ENCODE measurements at regions not wholly inside any gene's neighbourhood (a gene's known extent, or its start where the extent isn't known, plus 50 kb on each side); places are given as distances from the start of the nearest gene placed in this dataset.
"Not testable (repeated sequence)": the region's sequence is repeated elsewhere in the genome, so short reads cannot be mapped to it uniquely, and the experiment has no call there.

GRCh38 chr6:147944122-147944521 lies 398.5 kb upstream of the SASH1 start:
- TF ChIP-seq GATA1 (IDR thresholded peaks at IDR 0.05; ENCODE audit: low read depth, low read length) (no peak), POLR2A (IDR thresholded peaks at IDR 0.05; ENCODE audit: low read length) (no peak)
- DNase-seq: no peak

- no peak for TF ChIP-seq GATA1 (IDR thresholded peaks at IDR 0.05; ENCODE audit: low read depth, low read length)
- TF ChIP-seq POLR2A (IDR thresholded peaks at IDR 0.05; ENCODE audit: low read length): no peak
- DNase-seq: no peak
Observed at GRCh38 chr6:147947521-147947920, 395.1 kb upstream of the SASH1 start.

- no peak for DNase-seq
- TF ChIP-seq GATA1 (IDR thresholded peaks at IDR 0.05; ENCODE audit: low read depth, low read length): no peak
- TF ChIP-seq POLR2A (IDR thresholded peaks at IDR 0.05; ENCODE audit: low read length): no peak
Observed at GRCh38 chr6:147949981-147950622, 392.5 kb upstream of the SASH1 start.

- DNase-seq: no peak
- TF ChIP-seq POLR2A (IDR thresholded peaks at IDR 0.05; ENCODE audit: low read length) (no peak), GATA1 (IDR thresholded peaks at IDR 0.05; ENCODE audit: low read depth, low read length) (no peak)
Observed at GRCh38 chr6:147950623-147950987, 392.0 kb upstream of the SASH1 start.

GRCh38 chr6:147951726-147952125 lies 390.9 kb upstream of the SASH1 start:
- TF ChIP-seq POLR2A (IDR thresholded peaks at IDR 0.05; ENCODE audit: low read length) (no peak), GATA1 (IDR thresholded peaks at IDR 0.05; ENCODE audit: low read depth, low read length) (no peak)
- no peak for DNase-seq

GRCh38 chr6:147954938-147955337 lies 387.7 kb upstream of the SASH1 start:
- no peak for DNase-seq
- no peak for TF ChIP-seq POLR2A (IDR thresholded peaks at IDR 0.05; ENCODE audit: low read length)
- no peak for TF ChIP-seq GATA1 (IDR thresholded peaks at IDR 0.05; ENCODE audit: low read depth, low read length)

- no peak for DNase-seq
- no peak for TF ChIP-seq GATA1 (IDR thresholded peaks at IDR 0.05; ENCODE audit: low read depth, low read length)
Observed at GRCh38 chr6:147958683-147959082, 384.0 kb upstream of the SASH1 start.

GRCh38 chr6:147961481-147962141 lies 381.0 kb upstream of the SASH1 start:
- TF ChIP-seq POLR2A (IDR thresholded peaks at IDR 0.05; ENCODE audit: low read length) (no peak), GATA1 (IDR thresholded peaks at IDR 0.05; ENCODE audit: low read depth, low read length) (no peak)

GRCh38 chr6:147965448-147965847 lies 377.2 kb upstream of the SASH1 start:
- DNase-seq: not testable (repeated sequence)

More at GRCh38 chr6:147961481-147962141, 381.0 kb upstream of the SASH1 start:
- no peak for DNase-seq

- TF ChIP-seq POLR2A (IDR thresholded peaks at IDR 0.05; ENCODE audit: low read length) (no peak), GATA1 (IDR thresholded peaks at IDR 0.05; ENCODE audit: low read depth, low read length) (no peak)
- no peak for DNase-seq
Observed at GRCh38 chr6:147970970-147971369, 371.7 kb upstream of the SASH1 start.

- DNase-seq: no peak
- TF ChIP-seq GATA1 (IDR thresholded peaks at IDR 0.05; ENCODE audit: low read depth, low read length): no peak
- no peak for TF ChIP-seq POLR2A (IDR thresholded peaks at IDR 0.05; ENCODE audit: low read length)
Observed at GRCh38 chr6:147972448-147972847, 370.2 kb upstream of the SASH1 start.

GRCh38 chr6:147973806-147974205 lies 368.8 kb upstream of the SASH1 start:
- DNase-seq: no peak
- no peak for TF ChIP-seq POLR2A (IDR thresholded peaks at IDR 0.05; ENCODE audit: low read length)

- no peak for DNase-seq
- no peak for TF ChIP-seq POLR2A (IDR thresholded peaks at IDR 0.05; ENCODE audit: low read length)
- TF ChIP-seq GATA1 (IDR thresholded peaks at IDR 0.05; ENCODE audit: low read depth, low read length): no peak
Observed at GRCh38 chr6:147974376-147974775, 368.3 kb upstream of the SASH1 start.

GRCh38 chr6:147977851-147978465 lies 364.7 kb upstream of the SASH1 start:
- TF ChIP-seq POLR2A (IDR thresholded peaks at IDR 0.05; ENCODE audit: low read length): no peak
- TF ChIP-seq GATA1 (IDR thresholded peaks at IDR 0.05; ENCODE audit: low read depth, low read length): no peak
- DNase-seq: no peak

GRCh38 chr6:147979966-147980365 lies 362.7 kb upstream of the SASH1 start:
- TF ChIP-seq GATA1 (IDR thresholded peaks at IDR 0.05; ENCODE audit: low read depth, low read length): no peak
- no peak for TF ChIP-seq POLR2A (IDR thresholded peaks at IDR 0.05; ENCODE audit: low read length)
- no peak for DNase-seq
